K562 (cell line): ENCODE measurements at regions not wholly inside any gene's neighbourhood (a gene's known extent, or its start where the extent isn't known, plus 50 kb on each side); places are given as distances from the start of the nearest gene placed in this dataset.

Experiments
- NEUROD1 ChIP-seq: fragments of 150-350 bp; IDR thresholded peaks from 2 replicates; pipeline ENCODE4 v1.6.1; 2014; ENCODE audit warnings: borderline replicate concordance, low read length, low read depth; ENCODE audit not compliant: partially characterized antibody
- RAD51 ChIP-seq: fragments of 450-650 bp; IDR thresholded peaks from 2 replicates; pipeline ENCODE4 v1.7.1; 2016; ENCODE audit warnings: low read depth, mild to moderate bottlenecking, borderline replicate concordance
- SMC3 ChIP-seq: conservative IDR thresholded peaks from 2 replicates; pipeline ENCODE4 v1.6.1; 2011; ENCODE audit warnings: low read depth, low read length, improper control_type of control experiment; ENCODE audit not compliant: insufficient read depth
- ZNF668 ChIP-seq: fragments of 250-450 bp; sonication (Bioruptor Pico); IDR thresholded peaks from 2 replicates; pipeline ENCODE4 v1.8.0; 2022; ENCODE audit warnings: mild to moderate bottlenecking, inconsistent platforms
- ZNF699 ChIP-seq: fragments of 250-450 bp; sonication (Bioruptor Pico); IDR thresholded peaks from 2 replicates; pipeline ENCODE4 v1.8.0; 2021; ENCODE audit warnings: mild to moderate bottlenecking, moderate library complexity; ENCODE audit not compliant: insufficient replicate concordance
- TF ChIP-seq, protein P1 (sequence below): fragments of 450-650 bp; IDR thresholded peaks from 2 replicates; pipeline ENCODE4 v1.6.1; 2016; ENCODE audit warnings: mild to moderate bottlenecking, moderate library complexity
- TF ChIP-seq, protein P2 (sequence below): sonication (generic); formaldehyde crosslinking; IDR thresholded peaks from 2 replicates; pipeline ENCODE4 v1.8.1; 2022; ENCODE audit warnings: missing genetic modification reagents

- TF ChIP-seq, protein P1, sequence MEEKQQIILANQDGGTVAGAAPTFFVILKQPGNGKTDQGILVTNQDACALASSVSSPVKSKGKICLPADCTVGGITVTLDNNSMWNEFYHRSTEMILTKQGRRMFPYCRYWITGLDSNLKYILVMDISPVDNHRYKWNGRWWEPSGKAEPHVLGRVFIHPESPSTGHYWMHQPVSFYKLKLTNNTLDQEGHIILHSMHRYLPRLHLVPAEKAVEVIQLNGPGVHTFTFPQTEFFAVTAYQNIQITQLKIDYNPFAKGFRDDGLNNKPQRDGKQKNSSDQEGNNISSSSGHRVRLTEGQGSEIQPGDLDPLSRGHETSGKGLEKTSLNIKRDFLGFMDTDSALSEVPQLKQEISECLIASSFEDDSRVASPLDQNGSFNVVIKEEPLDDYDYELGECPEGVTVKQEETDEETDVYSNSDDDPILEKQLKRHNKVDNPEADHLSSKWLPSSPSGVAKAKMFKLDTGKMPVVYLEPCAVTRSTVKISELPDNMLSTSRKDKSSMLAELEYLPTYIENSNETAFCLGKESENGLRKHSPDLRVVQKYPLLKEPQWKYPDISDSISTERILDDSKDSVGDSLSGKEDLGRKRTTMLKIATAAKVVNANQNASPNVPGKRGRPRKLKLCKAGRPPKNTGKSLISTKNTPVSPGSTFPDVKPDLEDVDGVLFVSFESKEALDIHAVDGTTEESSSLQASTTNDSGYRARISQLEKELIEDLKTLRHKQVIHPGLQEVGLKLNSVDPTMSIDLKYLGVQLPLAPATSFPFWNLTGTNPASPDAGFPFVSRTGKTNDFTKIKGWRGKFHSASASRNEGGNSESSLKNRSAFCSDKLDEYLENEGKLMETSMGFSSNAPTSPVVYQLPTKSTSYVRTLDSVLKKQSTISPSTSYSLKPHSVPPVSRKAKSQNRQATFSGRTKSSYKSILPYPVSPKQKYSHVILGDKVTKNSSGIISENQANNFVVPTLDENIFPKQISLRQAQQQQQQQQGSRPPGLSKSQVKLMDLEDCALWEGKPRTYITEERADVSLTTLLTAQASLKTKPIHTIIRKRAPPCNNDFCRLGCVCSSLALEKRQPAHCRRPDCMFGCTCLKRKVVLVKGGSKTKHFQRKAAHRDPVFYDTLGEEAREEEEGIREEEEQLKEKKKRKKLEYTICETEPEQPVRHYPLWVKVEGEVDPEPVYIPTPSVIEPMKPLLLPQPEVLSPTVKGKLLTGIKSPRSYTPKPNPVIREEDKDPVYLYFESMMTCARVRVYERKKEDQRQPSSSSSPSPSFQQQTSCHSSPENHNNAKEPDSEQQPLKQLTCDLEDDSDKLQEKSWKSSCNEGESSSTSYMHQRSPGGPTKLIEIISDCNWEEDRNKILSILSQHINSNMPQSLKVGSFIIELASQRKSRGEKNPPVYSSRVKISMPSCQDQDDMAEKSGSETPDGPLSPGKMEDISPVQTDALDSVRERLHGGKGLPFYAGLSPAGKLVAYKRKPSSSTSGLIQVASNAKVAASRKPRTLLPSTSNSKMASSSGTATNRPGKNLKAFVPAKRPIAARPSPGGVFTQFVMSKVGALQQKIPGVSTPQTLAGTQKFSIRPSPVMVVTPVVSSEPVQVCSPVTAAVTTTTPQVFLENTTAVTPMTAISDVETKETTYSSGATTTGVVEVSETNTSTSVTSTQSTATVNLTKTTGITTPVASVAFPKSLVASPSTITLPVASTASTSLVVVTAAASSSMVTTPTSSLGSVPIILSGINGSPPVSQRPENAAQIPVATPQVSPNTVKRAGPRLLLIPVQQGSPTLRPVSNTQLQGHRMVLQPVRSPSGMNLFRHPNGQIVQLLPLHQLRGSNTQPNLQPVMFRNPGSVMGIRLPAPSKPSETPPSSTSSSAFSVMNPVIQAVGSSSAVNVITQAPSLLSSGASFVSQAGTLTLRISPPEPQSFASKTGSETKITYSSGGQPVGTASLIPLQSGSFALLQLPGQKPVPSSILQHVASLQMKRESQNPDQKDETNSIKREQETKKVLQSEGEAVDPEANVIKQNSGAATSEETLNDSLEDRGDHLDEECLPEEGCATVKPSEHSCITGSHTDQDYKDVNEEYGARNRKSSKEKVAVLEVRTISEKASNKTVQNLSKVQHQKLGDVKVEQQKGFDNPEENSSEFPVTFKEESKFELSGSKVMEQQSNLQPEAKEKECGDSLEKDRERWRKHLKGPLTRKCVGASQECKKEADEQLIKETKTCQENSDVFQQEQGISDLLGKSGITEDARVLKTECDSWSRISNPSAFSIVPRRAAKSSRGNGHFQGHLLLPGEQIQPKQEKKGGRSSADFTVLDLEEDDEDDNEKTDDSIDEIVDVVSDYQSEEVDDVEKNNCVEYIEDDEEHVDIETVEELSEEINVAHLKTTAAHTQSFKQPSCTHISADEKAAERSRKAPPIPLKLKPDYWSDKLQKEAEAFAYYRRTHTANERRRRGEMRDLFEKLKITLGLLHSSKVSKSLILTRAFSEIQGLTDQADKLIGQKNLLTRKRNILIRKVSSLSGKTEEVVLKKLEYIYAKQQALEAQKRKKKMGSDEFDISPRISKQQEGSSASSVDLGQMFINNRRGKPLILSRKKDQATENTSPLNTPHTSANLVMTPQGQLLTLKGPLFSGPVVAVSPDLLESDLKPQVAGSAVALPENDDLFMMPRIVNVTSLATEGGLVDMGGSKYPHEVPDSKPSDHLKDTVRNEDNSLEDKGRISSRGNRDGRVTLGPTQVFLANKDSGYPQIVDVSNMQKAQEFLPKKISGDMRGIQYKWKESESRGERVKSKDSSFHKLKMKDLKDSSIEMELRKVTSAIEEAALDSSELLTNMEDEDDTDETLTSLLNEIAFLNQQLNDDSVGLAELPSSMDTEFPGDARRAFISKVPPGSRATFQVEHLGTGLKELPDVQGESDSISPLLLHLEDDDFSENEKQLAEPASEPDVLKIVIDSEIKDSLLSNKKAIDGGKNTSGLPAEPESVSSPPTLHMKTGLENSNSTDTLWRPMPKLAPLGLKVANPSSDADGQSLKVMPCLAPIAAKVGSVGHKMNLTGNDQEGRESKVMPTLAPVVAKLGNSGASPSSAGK = no peak
- no peak for TF ChIP-seq NEUROD1
- no peak for TF ChIP-seq ZNF668
- TF ChIP-seq ZNF699 (CRISPR knock-in tag) = no peak
- TF ChIP-seq, protein P2, sequence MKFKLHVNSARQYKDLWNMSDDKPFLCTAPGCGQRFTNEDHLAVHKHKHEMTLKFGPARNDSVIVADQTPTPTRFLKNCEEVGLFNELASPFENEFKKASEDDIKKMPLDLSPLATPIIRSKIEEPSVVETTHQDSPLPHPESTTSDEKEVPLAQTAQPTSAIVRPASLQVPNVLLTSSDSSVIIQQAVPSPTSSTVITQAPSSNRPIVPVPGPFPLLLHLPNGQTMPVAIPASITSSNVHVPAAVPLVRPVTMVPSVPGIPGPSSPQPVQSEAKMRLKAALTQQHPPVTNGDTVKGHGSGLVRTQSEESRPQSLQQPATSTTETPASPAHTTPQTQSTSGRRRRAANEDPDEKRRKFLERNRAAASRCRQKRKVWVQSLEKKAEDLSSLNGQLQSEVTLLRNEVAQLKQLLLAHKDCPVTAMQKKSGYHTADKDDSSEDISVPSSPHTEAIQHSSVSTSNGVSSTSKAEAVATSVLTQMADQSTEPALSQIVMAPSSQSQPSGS (CRISPR knock-in tag) = no peak
- no peak for TF ChIP-seq SMC3
- no peak for TF ChIP-seq RAD51
These were observed 614.9 kb upstream of the CADM1 start (continued) for GRCh38 chr11:116119158-116119557.
